Renal cortical epithelial cell (primary cell): ENCODE measurements at regions not wholly inside any gene's neighbourhood (a gene's known extent, or its start where the extent isn't known, plus 50 kb on each side); places are given as distances from the start of the nearest gene placed in this dataset.

ENCODE experiments used
- DNase-seq: peaks from one replicate; pipeline ENCODE4 v3.0.0-alpha.2; 2011; ENCODE audit warnings: low read depth

DNA sequence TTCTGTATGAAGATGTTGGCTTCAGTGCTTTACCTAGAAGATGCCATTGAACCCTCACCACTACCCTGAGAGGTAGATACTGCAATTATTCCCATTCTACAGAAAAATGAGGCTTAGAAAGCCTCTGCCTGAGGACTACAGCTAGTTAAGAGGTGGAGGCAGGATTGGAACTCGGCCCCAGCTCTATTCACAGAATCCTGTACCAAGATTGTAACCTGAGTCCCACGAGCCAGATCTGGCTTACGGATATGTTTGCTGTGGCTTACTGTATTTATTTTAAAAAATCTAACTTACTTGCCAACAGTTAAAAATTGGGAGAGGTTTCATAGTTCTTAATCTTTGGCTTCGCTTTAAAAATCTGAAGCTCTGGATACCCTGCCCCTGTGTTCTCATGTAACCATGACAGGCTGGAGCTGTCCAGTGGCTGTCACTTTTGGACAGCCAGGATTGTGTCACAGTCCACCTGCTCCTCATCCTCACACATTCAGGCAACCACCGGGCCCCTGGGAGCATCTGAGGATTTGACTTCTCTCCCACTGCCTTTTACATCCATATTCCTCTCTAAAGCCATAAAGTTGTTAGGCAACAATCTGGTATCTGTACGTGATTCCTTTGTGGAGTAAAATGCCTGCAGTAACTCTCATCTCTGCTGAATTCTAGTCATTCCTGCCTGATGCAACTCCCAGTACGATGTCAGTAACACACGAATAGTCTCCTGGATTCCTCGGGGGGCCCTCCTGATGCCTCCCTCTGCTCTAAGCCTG, 160.8 kb upstream of the SERP2 start:
- DNase-seq, result no peak

DNA sequence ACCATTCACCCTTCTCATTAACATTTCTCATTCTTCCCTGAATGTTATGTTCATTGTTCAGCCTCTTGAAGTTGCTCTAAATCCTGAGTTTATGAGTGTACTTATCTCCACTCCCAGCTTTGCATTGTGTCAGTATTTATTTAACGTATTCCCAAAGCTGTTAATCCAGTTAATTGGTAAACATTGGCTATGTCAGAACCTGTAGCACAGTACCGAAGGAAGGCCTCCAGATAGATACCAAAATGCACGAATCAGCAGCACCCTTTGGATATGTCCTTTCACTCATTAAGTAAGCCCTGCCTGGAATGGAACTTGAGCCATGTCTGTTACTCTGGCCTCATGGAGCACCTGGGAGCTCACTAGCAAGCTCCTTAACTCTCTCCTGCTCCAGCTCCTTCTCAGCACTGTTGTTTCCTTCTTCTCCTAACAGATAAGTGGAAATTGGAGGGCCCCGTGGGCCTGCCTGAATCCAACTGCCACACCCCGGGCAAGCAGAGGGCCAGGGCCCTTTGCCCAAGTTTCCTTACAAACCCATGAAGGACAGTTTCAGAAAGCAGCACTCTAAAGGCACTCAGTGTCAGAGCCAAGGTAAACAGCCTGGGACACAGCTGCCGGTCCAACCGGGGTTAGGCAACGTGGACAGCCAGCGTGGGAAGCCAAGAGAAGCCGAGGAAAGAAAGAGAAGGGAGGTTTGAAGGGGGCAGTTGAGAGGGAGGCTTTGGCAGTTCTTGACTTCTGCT, 155.0 kb upstream of the SERP2 start:
- no peak for DNase-seq

DNA sequence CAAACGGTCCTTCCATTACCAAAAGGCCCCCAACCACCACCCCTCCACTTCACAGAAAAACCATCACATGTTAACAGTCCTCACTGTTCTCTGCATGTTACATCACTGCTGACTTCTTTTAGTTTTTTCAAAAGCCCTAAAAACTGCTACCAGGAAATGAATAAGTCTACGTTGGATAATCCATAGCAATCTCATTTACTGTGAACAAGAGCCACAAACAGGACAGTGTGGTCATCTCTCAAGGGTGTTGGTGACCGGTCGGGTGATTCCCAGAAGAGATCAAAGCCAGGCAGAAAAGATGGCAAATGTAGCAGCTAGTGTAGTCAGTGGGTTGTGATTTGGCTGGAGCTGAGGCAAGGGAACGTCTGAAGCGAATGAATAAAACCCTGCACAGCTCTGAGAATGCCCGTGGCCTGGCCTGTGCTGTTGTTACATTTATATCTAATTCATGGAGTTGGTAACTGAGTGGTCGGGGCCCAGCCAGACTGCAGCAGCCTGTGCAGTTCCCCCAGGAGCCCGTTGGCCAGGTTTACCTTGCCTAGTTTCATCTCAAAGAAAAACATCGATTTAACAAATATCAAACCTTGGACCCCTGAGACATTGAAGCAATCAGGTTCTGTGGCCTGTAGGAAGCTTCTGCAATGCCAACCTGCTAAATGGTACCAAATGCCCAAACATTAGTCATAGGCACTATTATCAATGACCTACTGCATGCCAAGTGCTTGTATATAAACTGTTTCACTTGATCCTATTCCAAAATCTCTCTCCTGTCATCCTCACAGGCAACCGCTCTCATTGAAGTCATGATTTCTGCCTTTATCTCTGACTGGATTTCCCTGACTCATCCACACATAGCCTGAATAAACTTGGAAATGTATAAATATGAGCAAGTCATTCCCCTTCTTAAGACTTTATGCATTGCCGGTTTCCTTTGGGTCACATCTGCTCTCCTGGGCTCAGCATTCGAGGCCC, 153.8 kb upstream of the SERP2 start:
- no peak for DNase-seq

DNA sequence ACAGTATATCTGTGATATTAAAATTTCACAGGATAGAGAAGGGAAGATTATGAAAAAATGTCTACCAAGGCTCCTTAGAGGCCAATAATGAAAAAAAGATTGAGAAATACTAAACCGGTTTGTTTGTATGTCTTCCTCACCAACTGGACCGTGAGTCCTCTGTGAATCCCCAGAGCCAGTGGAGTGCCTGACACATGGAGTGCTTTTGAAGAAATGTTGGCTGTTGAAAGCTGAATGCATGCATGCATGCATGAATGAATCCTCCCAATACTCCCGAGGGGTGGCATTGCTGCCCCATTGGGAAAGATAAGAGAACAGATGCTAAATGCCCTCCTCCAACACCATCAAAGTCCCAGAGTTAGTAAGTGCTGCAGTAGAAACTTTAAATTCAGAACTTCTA, 152.7 kb upstream of the SERP2 start:
- no peak for DNase-seq

DNA sequence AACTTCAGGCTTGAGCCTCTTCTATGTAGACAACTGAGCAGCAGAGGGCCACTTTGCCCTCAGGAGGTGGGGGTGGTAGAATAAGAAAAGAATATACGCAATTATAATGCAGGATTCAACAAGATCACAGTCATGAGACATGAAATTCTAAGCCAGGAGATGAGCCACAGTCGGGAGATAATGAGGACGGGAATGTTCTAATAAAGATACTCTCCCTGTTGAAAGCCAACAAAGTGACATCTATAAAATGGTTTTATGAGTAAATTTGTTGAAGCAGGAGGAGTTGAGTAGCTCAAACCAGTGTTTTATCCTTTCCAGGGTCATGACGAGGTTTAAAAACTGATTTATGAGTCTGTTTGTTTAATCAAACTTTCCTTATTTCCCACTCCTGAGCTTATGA, 152.0 kb upstream of the SERP2 start:
- no peak for DNase-seq

DNA sequence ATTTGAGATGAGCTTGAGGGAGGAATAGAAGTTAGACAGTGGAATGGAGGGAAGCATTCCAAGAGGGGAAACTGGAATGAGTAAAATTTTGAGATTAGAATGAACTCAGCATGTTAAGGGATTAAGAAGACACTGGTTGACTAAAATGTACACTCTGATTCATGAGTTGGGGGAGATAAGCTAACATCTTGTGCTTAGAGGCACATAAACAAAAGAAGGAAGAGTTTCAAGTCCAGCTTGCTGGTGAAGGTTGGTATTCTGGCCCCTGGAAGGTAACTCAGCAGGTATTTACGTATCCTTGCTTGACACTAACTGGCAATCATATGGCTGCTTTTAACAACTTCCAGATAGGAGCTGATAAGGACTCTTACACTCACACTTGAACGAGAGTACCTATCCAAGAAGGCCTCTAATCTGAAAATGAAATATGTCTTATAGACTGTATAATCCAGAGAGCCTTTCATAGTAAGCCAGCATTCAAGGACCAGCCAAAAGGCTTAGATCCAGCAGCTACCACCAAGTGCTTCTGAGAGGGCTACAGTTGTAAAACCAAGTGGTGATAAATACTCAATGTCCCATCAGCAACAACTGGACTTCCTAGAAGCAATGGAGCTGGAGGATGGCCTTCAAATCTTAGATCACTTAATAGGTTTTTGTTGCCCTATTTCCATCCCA, 149.7 kb upstream of the SERP2 start:
- no peak for DNase-seq

DNA sequence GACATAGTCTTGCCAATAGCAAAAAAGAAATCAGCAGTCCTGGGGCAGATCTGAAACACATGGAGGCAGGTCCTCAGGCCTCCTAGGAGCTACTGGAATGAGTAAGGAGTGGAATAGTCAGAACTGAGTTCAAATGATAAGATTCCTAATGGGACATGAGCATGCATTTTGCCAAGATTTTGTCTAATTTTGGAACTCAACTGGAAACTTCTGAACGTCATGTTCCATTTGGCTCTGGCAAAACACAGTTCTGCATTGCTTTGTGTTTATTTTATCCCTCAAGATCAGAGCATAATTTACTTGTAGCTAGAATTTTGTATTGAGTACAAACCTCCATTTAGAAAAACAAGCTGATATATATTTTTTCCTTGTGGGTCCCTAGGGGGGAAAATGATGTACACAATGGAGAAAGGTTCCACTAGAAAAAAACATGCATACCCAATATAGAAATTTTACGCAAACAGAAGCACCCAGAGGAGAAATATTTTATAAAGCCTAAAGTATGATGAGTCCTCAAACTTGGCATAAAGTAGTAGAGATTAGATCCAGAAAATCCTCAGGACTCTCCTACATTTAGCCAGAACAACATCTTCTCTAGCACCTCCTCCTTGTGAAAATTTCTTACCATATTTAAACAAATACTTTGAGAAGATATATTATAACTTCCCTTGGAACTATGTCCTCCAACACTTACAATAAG, 149.0 kb upstream of the SERP2 start:
- DNase-seq, result no peak

DNA sequence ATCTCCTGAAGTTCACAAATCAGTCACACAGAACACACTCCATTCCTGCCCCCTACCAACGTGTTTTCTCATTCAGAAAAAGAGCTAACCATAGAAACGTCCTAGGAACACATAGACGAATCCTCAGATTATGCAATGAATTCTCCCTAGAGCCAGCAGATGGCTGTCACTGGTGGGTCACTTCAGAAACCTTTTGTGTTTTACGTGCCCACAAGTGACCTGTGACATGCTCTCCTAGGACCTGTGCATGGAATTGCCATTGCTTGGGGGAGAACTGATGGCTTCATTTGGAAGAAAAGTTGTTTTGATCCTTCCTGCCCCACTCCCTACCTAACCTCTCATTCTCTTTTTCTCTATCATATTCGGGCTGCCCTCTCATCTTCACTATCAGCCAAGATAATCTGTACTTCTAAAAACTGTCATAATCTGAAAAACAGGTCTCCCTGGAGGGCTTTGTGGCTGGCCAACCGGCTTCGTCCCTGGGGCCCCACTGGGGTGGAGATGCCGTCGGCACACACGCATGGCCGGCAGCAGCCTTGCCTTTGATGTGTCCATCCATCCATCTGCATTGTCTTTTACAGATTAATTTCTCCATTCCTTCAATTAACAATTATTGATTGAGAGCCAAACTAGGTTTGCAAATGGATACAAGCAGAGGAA, 144.1 kb upstream of the SERP2 start:
- DNase-seq, result no peak

DNA sequence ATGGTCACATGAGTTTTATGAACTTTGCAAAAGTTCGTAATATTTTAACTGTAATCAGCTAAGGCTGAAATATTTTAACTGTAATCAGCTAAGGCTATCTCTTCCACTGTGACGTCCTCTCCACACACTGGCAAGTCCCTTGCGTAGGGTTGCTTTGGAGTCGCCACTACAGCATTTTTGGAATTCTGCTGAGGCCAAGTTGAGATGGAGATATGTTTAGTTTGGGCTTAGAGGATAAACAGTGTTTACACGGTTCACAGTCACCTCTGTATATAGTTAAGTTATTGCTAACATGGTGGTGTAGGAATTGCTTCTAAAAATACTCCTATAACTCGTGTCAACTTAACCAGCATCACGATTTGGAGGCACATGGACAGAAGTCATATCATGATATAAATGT, 143.6 kb upstream of the SERP2 start:
- DNase-seq, result no peak

DNA sequence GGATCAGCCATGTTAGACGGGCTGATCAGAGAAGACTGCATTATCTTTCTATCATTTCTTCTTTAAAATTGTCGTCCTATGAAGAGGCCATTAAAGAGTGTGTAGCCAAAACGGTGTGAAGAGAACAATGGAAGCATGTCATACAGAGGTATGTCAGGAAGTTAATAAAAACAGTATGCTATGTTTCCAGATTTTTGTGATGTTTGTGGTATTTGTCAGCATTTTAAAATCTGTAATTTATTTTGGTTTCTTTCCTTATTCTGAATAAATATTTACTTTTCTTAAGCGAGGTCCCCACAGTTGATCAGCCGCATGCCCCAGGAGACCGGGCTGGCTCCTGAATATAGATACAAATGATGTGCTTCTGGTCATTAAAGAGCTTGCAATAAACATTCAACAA, 142.9 kb upstream of the SERP2 start:
- no peak for DNase-seq

DNA sequence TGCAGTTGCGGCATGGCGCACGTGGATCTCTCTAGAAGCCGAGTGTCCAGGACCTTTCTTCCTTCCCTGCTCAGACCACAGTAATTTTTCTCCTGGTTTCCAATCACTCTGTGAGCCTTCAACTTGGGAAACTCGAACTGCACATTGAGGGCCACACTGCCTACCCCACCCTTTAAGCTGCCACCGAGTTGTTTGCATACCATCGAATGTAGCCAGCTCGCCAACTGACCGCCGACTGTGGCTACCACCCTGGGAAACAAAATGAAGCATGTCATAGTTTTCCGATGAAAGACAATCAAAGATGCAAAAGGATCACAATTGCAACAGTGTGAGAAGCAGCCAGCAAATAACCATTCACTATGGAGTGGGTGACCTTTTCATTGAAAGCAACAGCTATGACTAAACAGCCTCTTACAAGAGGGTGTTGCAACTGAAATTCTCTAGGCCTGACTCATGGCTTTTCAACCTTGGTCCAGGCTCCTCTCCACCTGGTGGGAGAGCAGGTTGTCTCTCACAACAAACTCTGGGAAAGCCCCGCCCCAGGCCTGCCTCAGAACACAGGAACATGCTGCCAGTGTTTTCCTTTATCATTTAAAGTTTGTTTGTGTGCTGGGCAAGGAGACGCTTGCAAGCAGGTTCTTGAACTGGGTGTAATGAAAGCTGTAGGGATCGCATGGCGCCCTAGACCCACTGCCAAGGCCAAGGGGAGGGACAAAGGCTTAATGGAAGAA, 141.7 kb upstream of the SERP2 start:
- DNase-seq, result peak; percentile 99

DNA sequence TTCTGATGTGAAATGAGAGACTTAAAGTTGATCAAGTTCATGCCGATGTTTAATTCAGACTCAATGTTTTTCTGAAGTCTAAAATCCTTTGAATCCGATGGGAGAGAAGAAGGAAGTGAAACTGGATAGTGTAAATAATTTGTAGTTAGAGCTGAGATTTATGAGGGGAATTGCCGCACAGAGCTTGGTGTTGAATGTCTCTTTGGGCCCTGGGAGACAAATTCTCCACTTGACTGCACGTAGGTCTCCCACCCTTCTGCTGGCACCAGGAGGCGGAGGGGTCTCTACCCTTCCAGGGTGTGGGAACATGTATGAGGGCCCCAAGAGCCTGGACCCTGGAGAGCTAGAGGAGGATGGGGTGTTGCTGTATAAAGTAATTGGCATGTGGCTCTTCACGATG, 140.8 kb upstream of the SERP2 start:
- no peak for DNase-seq

DNA sequence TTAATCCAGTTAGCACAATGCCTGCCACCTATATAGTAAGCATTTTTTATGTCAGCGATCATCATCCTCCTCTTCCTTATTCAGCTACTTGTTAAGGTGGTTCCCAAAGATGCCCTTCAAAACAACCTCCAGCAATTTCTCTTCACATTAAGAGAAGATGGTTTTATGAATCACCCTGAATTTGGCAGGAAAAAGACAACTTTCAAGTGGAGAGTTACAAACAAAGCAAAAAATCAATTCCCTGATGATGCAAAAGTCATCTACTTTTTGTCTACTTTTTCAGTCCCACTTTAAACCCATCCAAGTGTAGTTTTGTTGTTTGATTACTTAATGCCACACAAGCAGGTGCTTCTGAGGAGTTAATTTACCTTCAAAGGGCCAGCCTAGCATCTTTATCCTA, 139.1 kb upstream of the SERP2 start:
- no peak for DNase-seq

DNA sequence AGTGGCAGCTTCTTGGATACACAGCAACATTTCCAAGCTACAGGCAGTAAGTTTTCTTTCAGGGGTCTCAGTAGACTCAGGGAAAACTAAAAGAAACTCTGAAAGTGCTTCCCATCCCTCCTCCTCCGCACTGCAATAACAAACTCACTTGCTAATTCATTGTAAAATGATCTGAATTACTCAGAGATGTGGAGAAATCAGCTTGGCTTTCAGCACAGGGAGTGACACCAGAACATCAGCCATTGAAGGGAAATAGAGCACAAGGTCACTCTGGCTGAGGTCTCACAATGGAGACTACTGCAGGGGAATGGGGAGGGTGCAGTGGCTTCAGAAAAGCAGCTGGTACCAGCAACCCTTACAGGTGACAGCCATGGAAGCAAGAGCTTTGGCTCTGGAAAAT, 137.3 kb upstream of the SERP2 start:
- no peak for DNase-seq

DNA sequence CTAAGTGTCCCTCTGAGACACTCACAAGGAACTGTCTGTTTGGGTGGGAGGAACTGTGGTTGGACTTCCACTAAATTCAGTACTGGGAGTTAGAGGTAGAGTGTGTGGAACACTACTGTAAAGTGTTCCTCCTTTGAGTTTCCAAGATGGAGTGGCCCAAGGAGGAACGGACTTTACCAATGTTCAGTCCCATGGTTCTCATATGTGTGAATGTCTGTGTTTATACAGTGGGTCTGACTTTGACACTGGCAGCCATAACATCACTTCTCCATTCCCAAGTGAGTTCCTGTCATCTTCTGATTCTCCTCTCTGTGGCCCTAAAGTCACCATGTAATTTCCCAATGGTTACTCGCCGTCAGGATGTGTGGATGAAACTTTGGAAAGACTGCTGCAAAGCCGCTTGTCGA, 136.8 kb upstream of the SERP2 start:
- DNase-seq, result no peak

DNA sequence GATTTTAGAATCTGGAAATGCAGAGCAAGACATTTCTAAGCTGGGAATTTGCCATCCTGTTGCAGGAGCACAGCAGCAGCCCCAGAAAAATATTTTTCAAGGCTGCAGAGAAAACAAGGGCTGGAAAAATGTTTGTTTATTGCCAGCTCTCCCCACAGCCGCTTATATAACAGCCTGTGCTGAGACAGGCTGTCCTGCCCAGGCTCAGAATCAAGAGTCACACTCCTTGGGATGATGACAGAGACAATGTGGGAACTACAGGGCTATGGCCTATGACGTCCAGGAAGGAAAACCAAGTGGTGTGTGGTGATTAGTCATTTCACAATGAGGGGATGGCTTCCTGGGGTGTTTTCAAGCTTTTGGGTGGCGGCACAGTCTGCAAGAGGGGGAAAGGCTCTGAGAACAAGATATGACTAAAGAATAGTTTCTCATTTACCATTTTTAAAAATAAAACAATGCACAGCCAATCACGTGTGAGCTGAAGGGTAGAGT, 136.3 kb upstream of the SERP2 start:
- DNase-seq, result peak; percentile 86

DNA sequence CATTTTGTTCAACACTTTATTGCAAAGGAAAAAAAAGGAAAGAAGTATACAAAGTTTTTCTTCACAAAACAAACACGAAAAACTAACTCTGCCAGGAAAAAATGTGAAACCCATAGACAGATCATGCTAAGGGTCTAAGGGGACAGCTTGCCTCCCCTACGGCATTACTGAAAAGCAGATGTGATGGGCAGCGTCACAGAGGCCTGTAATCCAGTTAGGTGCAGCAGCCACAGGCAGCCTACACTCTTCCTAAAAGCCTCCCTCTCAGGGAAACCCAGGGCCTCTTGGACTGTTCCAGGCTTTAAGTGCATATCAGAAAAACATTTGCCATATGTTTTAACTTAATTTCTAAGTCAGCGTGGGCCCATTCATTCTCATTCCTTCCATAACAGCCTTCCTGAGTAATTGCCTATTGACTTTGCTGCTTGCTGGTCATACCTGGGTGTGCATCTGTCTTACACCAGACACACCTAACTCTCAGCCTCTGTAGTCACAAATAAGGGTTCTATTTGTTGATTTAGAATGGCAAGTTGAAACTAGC, 135.7 kb upstream of the SERP2 start:
- no peak for DNase-seq

DNA sequence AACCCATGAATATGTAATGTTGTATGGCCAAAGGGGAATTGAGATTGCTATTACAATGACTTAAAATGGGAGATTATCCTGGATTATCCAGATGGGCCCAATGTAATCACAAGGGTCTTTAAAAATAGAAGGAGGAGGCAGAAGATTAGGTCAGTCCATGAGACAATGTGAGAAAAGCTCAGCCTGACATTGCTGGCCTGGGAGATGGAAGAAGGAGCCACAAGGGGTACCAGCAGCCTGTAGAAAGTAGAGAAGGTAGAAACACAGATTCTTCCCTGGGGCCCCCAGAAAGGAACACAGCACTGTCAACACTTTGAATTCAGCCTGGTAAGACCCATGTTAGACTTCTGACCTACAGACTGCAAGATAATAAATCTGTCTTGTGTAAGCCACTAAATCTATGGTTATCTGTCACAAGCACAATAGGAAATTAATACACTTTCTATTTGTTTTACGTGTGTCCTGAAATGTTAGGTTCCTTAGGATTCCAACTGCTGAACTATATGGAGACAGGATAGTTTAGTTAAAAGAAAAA, 132.9 kb upstream of the SERP2 start:
- no peak for DNase-seq

DNA sequence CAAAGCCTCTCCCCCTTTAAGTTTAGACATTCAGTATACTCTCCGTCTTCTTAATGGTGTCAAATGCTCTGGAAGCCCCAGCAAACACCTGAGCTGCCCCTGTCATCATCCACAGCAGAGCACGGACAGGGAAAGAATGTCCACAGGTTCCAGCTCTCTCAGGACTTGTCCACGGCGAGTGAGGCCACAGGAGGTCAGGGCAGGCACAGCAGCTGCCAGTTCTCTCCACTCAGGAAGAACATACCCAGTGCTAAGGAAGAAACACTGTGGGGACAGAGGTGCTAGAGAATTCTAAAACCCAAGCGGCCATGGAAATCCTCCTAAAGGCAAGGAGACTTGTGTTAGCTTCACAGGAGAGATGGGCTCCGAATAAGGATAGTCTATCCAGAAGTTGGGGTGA, 132.0 kb upstream of the SERP2 start:
- no peak for DNase-seq
